AG08395 (cell line): ENCODE measurements at regions not wholly inside any gene's neighbourhood (a gene's known extent, or its start where the extent isn't known, plus 50 kb on each side); places are given as distances from the start of the nearest gene placed in this dataset.

Experiments used
- DNase-seq: peaks from one replicate; pipeline ENCODE4 v3.0.0; 2012; ENCODE audit warnings: mixed read lengths, low spot score

DNA sequence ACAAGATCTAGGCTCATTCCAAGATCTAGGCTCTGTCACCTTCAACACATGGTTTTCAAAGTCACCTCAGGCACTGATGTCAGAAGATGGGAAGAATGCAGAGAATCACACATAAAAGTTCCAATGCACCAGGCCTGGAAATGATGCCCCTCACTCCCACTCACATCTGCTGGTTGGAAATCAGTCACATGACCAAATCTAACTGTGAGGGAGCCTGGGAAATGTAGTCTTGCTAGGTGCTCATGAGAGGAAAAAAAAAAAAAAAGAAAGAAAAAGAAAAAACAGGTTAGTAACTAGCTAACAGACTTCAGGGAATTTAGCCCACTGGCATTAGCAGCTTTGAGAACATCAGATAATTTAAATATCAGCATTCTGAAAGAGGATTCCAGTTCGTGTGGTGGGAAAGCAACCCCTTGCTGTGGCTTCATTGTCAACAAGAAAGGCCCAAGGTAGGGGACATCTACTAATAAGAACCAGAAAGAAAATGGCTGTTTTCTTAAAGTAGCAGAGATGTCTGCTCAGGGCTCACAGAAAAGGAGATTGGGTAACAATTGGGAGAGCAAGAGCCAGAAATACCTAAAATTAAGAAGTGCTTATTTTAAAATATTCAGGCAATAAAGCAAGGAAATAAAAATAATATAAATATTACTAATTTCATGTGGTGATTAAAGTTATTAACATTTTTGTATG lies 614.3 kb downstream of the ACTL7B start:
- no peak for DNase-seq

DNA sequence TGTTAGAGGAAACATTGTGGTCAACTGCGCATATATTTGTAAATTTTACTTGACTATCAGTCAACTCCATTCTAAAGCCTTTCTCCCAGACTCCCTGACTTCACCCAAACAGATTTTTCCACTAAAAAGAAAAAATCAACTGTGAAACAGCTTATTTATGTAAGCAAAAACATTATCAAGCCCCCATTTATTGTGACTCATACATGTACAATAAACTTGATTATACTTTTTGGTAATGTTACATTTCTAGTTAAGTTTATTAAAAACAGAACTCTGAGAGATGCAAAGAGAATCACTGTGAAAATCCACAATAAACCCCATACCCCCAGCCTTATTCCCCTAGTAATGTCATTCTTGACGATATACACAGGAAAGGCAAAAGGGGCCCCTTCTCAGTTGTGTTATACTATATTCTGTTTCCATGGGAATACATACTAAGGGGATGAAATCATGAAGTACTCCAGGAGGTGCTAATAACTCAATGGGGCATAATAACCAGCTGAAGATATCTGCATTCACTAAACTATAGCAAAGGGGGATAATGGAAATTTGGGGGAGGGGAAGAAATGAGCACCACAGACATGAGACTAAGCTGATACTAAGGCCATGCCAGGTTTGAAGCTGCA lies 616.0 kb downstream of the ACTL7B start:
- DNase-seq, result no peak

DNA sequence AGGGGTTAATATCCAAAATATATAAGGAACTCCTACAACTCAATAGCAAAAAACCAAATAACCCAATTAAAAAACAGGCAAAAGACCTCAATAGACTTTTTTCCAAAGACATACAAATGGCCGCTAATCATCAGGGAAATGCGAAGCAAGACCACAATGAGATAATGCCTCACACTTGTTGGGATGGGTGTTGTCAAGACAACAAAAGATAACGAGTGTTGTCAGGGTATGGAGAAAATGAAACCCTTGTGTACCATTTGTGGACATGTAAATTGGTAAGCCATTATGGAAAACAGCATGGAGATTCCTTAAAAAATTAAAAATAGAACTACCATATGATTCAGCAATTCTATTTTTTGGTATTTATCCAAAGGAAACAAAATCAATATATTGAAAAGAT lies 620.2 kb downstream of the ACTL7B start:
- no peak for DNase-seq

DNA sequence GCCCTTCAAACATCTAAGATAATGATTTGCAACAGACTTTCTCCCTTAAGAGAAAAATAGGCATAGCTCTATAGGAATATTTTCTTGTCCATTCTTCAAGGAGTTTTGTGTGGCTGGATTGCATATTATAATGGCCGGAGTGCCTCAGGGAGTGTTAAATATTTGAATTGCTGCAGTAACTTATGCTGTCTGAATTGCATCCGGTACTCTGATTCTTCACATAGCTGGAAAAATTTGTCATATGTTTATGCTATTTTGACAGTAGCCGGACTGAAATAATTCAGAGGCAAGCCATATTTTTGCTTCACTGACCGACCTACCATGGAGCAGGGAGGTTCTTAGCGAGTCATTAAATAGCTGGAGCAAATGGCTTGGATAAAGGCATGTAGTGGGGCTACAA lies 621.0 kb downstream of the ACTL7B start:
- DNase-seq, result no peak

DNA sequence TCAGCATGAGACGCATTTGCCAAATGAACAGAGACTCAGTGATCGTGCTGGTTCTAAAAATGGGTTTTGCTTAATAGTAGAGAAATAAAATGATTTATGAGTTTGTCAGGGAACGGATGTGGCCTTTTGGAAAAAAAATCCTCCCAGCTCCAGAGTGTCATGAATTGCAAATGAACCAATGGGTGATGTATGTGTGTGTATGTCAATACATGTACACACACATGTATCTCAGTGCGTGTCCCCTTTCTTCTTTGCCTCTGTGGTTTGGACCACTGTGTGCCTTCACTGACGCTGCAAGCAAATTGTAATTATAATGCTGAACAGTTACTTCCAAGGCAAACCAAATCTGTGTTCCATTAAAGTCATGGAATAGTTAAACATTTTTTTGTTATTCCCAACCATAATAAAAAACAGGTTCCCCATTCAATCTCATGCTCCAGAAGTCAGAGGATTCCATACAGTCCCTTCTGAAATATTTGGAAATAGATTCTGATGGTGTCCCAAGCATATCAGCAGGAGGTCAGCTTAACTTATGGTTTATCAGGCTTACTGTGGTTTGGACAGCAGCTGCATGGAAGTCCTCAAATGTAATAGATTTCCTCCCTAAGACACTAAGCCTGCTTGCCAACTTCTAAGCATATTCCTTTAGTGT lies 630.5 kb downstream of the ACTL7B start:
- DNase-seq, result no peak

DNA sequence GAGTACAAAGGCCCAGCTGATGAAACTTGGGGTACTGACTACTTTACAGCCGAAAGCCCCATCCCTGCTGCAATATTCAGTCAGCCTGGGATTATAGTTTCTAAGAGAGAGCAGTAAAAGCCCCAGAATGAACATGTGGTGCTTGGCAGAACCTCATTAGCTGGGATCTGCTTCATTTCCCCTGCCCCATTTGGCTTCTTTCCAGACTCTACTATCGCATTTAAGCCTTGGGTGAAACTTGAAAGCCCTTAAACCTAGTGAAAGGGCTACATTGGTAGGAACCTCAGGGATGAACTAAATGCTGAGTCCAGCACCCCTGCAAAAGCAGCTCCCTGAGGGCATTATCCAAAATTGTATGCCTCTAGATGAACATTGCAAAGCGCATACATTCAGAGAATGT lies 631.1 kb downstream of the ACTL7B start:
- DNase-seq, result no peak

DNA sequence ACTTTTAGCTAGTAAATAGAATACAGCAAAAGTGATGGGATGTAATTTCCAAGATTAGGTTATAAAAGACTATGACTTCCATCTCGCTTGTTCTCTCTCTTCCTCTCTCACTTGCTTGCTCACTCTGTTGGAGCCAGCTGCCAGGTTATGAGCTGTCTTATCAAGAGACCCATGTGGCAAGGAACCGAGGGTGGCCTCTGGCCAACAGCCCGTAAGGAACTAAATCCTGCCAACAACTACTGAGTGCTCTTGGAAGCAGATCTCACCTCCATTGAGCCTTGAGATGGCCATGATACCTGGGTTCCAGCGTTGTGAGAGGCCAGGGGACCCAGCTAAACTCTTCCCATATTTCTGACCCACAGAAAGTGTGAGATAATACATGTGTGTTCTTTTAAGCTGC lies 636.1 kb downstream of the ACTL7B start:
- DNase-seq, result no peak

DNA sequence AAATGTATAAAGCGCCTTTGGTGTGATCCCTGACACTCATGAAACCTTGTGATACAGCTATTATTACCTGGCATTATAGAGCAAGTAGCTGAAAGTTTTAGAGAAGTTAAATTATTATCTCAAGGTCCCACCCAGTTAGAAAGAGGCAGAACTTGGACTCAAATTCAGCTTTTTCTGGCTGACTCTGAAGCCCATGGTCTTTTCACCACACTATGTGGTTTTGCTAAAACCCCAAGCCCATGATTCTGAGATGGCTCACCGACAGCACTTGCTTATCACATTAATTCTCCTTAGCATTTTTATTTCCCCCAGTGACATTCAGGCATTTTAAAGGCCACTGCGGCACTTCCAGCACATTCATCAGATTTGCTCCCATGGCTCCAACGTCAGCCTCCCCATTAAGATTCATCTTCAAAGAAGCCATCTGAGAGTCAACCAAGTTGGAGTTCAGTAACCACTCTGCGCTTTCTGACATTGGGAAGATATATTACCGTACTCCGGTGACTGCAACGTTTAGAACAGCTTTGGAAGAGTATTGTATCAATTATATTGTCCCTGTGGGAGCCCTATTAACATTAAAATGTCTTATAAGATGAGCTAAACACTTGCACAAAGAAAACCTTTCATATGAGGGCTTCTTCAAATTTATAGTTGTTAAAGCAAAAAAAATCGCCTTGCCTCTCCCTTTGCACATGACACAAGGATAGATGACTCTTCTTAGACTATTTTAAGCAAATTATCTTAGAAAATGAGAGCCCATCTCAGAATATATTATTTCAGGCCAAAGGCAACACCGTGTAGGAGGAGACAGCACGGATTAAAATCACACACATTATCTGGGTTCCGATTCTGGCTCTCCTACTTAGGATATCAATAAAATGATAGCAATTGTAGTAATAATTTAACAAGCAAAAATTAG lies 638.1 kb downstream of the ACTL7B start:
- DNase-seq, result no peak

DNA sequence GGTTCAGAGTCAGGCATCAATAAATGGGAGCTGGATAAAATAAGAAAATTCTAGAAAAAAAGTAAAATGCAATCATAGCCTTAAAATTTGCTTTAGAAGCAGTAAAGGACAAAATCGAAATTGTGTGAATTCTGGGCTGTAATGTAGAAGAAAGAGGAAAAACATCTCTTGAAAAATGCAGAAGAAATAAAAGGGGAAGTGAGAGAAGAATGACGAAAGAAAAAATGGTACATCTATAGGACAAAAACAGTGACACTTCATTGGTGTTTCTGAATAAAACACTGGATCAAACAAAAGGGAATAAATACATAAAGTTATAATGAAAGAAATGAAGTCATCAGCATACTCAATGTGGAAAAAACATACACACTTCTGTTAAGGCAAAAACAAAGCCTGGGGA lies 642.3 kb downstream of the ACTL7B start:
- no peak for DNase-seq

DNA sequence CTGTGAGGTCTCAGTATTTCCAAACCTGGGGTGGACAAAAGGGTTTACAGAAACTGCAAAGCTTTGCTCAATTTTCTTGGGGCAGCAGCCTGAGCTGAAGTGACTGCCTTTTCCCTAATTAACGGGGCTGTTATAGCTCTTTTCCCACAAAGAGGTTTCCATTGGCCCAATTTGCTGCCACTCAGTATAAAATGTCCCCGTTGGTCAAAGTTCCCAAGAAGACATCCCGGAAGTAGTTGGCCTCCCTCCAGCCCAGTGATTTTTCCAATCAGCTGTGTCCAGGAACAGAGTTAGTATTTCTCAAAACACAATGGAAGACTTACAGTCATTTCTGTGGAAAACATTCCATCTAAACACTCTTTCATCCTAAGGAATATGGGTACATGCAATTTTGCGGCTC lies 643.6 kb downstream of the ACTL7B start:
- no peak for DNase-seq

DNA sequence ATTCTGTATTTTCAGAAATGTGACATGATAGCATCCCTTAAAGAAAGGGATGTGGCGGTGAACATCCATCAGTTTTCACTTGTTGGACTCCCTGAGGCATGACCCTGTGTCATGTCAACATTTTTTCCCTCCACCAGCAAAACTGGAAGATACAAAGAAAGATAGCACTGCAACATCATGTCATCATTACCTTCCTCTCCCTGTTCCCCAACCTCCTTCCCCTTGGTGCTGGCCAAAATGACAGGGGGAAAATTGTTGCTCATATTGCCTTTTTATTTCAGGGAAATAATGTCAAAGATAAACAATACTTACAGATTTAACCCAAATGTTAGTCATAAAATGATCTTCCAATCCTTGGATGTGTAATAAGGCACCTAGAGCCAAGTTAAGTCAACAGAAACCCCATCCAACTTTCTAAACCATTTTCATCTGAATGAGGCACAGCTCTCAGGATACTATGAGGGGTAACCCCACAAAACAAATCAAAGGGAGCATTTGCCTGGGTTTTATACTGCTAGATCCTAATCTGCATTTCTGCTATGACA lies 644.3 kb downstream of the ACTL7B start:
- no peak for DNase-seq

DNA sequence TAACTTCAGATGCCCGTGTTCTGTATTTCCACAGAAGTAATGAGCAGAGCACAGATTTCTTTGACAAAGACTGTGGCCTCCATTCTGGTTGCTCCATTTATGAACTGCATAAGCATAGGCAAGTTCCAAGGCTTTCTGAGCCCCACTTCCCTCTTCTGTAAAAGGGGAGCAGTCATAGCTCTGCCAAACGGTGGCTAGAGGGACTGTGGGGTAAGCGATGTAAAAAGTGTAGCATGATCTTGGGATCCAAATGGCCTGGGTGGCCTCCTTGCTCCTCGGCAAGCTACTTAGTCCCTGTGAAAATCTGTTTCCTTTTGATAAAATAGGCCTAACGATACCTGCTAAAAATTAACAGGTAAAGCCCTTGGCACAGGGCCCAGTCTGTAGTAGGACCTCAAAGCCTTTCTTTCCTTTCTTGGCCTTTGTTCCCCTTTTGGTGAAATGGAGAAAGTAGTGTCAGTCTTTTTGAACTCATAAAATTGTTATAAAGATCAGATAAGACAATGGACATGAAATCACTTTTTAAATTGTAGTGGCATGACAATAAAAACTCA lies 646.6 kb downstream of the ACTL7B start:
- DNase-seq, result no peak

DNA sequence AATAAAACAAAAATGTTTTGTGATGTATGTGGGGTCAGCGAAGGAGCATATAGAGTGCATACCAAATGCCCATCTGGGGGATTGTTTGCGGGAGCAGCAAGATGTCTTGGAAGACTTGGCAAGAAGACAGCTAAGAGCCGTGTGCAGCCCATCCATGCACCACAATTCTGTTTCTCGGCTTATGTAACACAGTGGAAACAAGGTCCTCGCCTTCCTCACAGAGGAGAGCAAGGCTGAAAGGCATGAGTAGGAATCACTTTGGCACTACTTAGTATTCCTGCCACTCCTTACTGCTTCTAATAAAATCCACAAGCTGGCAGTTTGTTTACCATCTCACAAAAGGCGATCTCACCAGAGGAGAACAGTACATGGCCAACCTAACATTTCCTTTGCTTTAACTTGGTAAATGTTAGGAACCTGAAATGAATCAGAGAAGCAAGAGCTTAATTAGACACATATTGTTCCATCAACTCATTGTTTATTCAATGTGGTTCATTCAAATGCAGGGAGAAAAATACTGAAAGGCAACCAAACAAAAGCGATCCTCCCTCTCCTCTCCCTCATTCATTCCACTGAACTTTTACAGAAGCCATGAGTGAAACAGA lies 648.1 kb downstream of the ACTL7B start:
- peak; percentile 43 for DNase-seq

DNA sequence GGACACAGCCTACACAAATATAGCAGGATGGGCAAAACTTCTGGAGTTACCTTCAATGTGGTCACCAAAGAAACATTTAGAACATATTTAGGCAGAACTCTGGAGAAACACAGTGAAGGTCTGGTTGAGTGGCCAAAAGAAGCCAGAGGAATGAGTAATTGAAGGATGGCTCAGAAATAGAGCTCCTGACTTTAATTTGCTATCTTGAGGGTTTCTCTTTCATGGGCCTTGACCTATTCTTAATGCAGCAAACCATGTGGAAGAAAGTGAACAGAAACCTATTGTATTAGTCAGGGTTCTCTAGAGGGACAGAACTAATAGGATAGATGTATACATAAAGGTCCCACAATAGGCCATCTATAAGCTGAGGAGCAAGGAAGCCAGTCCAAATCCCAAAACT lies 650.5 kb downstream of the ACTL7B start:
- peak; percentile 40 for DNase-seq

DNA sequence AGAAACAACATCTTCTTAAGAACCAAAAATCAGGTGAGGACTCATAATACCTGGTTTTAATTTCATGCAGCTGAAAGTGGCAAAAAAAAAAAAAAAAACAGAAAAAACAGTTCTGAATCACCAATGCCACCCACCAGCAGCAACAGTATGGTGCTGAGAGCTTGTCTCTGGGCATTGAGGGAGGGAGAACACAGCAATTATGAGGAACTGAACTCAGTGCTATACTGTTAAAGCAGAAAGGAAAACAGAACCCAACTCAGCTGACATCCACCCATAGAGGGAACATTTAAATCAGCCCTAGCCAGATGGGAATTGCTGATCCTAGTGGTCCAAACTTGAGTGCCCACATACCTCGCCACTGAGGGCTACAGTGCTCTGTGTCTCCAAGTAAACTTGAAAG lies 657.9 kb downstream of the ACTL7B start:
- no peak for DNase-seq

DNA sequence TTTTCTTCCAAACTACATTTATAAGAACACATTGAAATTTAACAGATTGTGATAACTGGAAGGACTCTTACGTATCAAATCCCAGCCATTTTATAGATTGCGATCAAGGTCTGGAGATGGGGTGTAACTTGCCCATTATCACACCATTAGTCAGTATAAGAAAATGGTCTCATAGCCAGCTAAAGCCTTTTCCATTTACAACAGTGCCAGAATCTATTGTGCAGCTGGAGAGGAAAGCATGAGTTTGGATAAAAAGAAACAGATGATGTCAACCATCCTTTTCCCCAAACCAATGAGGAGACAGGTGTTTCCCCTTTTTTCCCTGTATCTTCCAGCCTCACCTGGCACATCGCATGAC lies 658.8 kb downstream of the ACTL7B start:
- DNase-seq, result no peak

DNA sequence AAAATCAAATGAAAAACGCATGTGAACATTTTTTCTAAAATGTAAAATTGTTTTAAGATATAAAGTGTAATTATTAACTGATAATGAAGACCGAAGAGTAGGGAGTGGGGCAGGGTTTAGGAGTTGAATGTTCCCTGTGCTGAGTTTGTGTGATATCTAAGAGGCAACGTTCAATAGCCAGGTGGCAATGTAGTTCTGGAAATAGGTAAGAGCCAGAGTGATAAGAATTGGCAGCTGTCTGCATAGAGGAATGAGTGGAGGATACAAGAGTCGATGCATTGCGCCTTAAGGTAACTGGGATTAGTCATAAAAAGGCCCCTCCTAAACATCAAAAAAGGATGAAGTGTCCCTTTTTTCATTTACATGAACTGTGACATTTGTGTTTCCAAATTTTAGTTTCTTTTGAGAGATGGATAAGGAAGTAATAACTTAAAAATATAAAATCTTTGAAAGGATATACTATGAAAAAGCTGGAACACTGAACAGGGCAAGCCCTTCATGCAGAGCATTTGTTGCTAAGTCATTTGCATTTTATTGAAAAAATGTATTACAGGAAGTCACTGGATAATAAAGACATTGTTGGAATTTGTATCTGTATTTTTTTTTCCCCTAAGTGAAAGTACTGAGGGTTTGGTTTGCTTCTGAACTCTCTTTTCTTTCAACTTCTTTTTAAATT lies 659.3 kb downstream of the ACTL7B start:
- no peak for DNase-seq

DNA sequence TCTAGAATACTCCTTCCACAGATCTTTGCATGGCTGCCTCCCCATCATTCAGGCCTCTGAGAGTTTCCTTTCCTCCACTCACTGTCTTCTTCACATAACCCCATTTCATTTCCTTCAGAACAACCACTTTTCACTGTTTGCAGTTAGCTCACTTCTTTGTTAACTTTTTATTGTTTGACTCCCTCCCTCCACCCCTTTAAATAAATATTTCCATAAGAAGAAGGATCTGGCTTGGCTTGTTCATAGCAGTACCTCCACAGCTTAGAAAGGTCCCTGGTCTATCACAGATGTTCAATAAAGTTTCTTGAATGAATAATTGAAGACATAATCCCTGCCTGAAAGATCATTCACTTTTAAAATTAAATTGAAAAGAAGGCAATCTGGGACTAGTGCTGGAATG lies 661.6 kb downstream of the ACTL7B start:
- DNase-seq, result no peak

DNA sequence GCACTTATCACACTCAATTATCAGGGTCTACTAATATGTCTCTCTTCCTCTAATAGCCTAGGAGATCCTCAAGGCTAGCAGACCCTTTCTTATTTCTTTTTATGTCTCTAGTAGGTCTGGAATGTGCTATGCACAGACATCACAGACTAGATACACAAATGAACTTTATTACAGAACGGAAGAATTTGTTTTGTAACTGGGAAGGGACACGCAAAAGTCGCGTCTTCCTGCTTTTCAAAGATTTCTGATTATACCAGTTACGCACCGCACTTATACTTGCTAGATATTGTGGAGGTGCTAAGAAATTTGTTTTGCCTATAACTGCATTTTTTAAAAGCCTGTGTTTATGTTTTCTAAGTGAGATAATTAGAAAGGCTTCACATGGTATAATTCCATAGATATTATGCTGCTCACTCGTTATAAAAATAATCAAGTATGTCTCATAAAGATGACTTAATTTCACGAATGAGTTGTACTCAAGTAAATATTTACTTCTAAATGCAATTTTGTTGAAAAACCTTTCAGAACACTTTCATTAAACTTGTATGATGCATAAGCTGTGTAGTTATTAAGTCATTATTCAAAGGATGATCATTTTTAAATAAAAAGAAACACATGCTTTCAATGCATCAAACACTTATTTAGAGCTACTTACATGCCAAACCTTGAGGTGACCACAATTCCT lies 662.6 kb downstream of the ACTL7B start:
- DNase-seq, result no peak

DNA sequence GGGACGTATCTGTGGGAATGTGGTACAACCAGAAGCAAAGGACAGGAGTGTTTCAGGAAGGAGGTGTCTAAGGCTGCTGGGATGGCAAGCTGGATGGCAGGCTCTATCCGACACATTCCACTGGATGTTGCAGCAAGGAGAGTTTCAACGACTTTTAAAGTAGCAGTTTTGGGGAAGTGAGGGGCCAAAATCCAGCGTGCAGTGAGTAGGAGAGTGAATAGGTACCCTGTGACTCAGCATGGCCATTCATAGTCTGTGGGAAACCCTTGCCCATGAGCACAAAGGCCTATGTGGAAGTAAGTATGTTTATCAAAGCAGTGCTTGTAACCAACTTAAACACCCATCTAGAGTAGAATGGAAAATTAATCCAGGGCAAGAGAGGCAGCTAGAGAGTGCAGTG lies 664.7 kb downstream of the ACTL7B start:
- no peak for DNase-seq
